ENCODE measurements at regions not wholly inside any gene's neighbourhood (a gene's known extent, or its start where the extent isn't known, plus 50 kb on each side); places are given as distances from the start of the nearest gene placed in this dataset.

- TF ChIP-seq POLR2A (IDR thresholded peaks at IDR 0.05; ENCODE audit: low read depth, low read length): no peak
- TF ChIP-seq POLR2AphosphoS5 (IDR thresholded peaks at IDR 0.05; ENCODE audit: insufficient read depth, low read depth, low read length): no peak
- TF ChIP-seq CTCF (IDR thresholded peaks at IDR 0.05; ENCODE audit: extremely low read depth in 1 of 2, insufficient read depth in 1 of 2, low read depth in 1 of 2, low read length in 2 of 2): no peak
- TF ChIP-seq EZH2 (IDR thresholded peaks at IDR 0.05; ENCODE audit: borderline replicate concordance, low read depth, low read length, severe bottlenecking): no peak
- TF ChIP-seq FOS (IDR thresholded peaks at IDR 0.05; ENCODE audit: borderline replicate concordance, insufficient read depth, low read length): no peak
Observed at GRCh38 chr3:78096488-78097255, 1056.8 kb downstream of the ROBO2 start.

Data from endothelial cell of umbilical vein (primary cell).